ENCODE measurements at regions not wholly inside any gene's neighbourhood (a gene's known extent, or its start where the extent isn't known, plus 50 kb on each side); places are given as distances from the start of the nearest gene placed in this dataset.
"Not testable (repeated sequence)": the region's sequence is repeated elsewhere in the genome, so short reads cannot be mapped to it uniquely, and the experiment has no call there.

DNA sequence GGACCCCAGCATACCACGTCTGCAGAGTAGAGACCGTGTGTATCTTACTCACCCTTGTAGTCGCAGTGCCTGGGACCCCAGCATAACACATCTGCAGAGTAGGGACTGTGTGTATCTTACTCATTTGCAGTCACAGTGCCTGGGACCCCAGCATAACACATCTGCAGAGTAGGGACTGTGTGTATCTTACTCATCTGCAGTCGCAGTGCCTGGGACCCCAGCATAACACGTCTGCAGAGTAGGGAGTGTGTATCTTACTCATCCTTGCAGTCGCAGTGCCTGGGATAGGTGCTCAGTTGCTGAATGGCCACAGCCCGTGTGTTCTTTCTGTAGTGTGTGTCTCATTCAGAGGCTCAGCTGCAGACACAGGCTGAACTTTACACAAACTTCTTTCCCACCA lies 71.4 kb upstream of the FRG1 start:
- DNase-seq (ENCODE audit: low read depth) = no peak

DNA sequence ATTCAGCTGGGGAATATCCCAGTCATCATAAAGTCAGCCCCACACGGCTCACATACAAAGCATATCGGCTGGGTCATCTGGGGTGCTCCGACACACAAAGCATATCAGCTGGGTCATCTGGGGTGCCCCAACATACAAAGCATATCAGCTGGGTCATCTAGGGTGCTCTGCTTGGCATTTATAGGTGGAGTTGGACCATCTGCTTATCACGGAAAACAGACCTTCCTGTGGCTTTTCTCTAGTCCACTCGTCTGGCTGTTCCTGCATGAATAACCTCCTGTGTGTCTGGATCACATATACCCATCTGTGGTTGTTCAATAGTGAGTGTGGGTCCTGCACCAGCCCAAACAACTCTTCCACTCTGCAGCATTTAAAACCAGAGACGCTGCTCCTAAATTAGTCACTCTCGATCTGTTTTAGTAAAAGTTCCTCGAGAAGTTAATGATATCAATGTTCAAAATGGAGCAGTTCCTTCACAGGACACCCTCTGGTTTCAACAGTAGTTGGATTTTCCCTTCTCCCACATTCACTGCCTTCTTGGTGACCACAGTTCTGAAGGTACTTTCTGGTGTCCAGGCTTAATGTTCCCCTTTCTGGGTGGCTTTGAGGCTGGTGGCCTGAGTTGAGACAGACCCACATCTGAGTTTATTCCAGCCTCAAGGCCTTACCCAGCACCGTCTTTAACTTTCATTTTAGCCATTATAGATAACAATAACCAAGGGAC lies 70.0 kb upstream of the FRG1 start:
- DNase-seq (ENCODE audit: low read depth) = no peak

DNA sequence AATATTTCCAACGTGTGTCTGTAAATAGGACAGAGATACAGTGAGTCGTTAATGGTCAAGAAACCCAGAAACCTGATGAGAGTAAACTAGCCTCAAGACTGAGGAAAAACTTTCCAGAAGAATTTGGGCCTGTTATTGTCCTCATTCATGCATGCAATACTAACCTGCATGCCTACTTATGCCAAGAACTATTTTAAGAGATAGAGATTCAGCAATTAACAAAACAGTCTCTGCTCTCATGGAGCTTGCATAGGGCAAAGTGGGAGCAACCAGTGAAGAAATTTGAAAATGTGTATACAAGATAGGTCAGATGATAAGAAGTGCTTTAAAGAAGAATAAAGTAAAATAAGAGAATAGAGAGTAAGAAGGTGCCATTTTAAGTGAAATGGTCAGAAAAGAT lies 66.1 kb upstream of the FRG1 start:
- DNase-seq (ENCODE audit: low read depth) = no peak

DNA sequence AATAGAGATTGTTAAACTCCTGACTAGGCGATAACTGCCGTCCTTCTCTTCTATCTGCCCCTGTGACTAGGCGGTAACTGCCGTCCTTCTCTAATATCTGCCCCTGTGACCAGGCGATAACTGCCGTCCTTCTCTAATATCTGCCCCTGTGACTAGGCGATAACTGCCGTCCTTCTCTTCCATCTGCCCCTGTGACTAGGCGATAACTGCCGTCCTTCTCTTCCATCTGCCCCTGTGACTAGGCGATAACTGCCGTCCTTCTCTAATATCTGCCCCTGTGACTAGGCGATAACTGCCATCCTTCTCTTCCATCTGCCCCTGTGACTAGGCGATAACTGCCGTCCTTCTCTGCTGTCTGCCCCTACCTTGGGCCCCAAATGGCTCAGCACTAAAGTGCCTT lies 59.5 kb upstream of the FRG1 start:
- DNase-seq (ENCODE audit: low read depth) = not testable (repeated sequence)

DNA sequence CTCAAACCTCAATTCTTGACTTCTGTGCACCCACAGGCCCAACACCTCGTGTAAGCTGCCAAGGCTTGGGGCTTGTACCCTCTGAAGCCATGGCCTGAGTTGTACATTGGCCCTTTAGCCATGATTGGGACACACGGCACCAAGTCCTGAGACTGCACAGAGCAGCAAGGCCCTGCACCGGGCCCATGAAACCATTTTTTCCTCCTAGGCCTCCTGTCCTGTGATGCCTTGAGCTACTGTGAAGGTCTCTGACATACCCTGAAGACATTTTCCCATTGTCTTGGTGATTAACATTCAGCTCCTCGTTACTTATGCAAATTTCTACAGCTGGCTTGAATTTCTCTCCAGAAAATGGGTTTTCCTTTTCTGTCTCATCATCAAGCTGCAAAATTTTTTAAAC lies 52.3 kb upstream of the FRG1 start:
- not testable (repeated sequence) for DNase-seq (ENCODE audit: low read depth)

All from Daoy (cell line).